WTC11 (cell line): ENCODE measurements at regions not wholly inside any gene's neighbourhood (a gene's known extent, or its start where the extent isn't known, plus 50 kb on each side); places are given as distances from the start of the nearest gene placed in this dataset. TPM values are rescaled to one million over a fixed set of nuclear protein-coding genes. Genes with fewer than 3 reads are reported as not detected.
"Not testable (repeated sequence)": the region's sequence is repeated elsewhere in the genome, so short reads cannot be mapped to it uniquely, and the experiment has no call there.

Source experiments
- ATAC-seq: fragments of 200-7000 bp; cut with Tn5 transposase; 2 replicates; pipeline ENCODE4 v1.10.0; 2021; ENCODE audit warnings: mild to moderate bottlenecking, moderate library complexity
- CTCF ChIA-PET: fragments of 300-600 bp; sonication (Branson Sonifier 250); formaldehyde crosslinking; loops from one replicate; lab custom pipeline; 2021; ENCODE audit warnings: antibody characterized with exemption; lab: Charles Lee
- POLR2A ChIA-PET: fragments of 350-600 bp; sonication (Branson Sonifier 250); formaldehyde crosslinking; loops from one replicate; lab custom pipeline; 2021; ENCODE audit warnings: antibody characterized with exemption; lab: Charles Lee
- DNase-seq: peaks from one replicate; pipeline ENCODE4 v3.0.0; 2021; ENCODE audit warnings: low spot score
- H3K27ac Mint-ChIP-seq: 2 replicates; pipeline ENCODE4 v1.8.0; 2021; ENCODE audit warnings: mixed read lengths
- H3K27me3 Mint-ChIP-seq: 2 replicates; pipeline ENCODE4 v1.8.0; 2021; ENCODE audit warnings: low read depth, mild to moderate bottlenecking, moderate library complexity, mixed read lengths
- H3K36me3 Mint-ChIP-seq: 2 replicates; pipeline ENCODE4 v1.8.0; 2021; ENCODE audit warnings: mixed read lengths
- H3K4me1 Mint-ChIP-seq: 2 replicates; pipeline ENCODE4 v1.8.0; 2022; ENCODE audit warnings: mixed read lengths
- H3K4me3 Mint-ChIP-seq: 2 replicates; pipeline ENCODE4 v1.8.0; 2021; ENCODE audit warnings: mild to moderate bottlenecking, moderate library complexity, mixed read lengths
- H3K9me3 Mint-ChIP-seq: 2 replicates; pipeline ENCODE4 v1.8.0; 2021; ENCODE audit warnings: mixed read lengths
- microRNA-seq: library from miRNA; unstranded; fragments of <30 nt; microRNA quantifications from one replicate; pipeline ENCODE4 v1.2.0, GENCODE V29; 2022; ENCODE audit warnings: borderline number of aligned reads

DNA sequence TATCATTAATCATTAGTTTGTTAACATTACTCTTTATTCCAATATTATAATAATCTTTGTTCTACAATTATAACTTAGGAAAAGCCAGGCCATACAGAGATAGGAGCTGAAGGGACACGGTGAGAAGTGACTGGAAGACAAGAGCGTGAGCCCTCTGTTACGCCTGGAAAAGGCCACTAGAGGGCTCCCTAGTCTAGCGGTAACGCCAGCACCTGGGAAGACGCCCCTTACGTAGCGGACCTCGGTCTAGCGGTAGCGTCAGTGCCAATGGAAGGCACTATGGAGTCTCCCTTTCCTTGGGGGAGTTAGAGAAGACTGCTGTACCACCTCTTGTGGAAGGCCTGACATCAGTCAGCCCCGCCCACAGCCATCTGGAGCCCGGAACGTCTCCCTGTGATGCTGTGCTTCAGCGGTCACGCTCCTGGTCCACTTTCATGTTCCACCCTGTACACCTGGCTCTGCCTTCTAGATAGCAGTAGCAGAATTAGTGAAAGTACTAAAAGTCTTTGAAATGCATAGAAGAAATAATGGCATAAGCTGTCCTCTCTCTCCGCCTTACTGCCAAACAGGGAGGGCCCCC is 55.6 kb upstream of the MTLN start:
- H3K36me3 Mint-ChIP-seq, H3K27ac Mint-ChIP-seq, POLR2A ChIA-PET, H3K27me3 Mint-ChIP-seq, H3K4me3 Mint-ChIP-seq, H3K4me1 Mint-ChIP-seq, DNase-seq, H3K9me3 Mint-ChIP-seq, CTCF ChIA-PET: not testable (repeated sequence)
- ATAC-seq = peak; percentile 99

DNA sequence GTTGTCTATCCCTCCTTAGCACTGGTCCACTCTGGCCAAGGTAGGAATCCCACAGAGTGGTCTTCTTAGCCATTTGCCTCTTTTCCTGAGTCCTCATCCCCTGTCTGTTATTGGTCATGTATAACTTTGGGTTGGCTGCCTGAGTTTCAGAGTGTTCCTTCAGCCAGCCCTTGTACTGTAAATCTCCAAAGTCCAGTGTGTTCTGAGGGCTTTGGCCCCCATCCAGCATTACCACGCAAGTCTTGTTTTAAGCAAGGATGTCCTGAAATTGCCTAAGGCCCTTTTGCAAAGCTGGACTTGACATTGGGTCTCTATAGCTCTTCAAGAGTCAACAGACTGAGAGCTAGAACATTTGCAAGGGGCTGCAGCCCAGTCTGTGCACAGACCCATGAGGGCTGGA is 52.5 kb upstream of the MTLN start:
- H3K9me3 Mint-ChIP-seq, H3K4me3 Mint-ChIP-seq, ATAC-seq, H3K27me3 Mint-ChIP-seq, H3K27ac Mint-ChIP-seq, POLR2A ChIA-PET, CTCF ChIA-PET, DNase-seq, H3K4me1 Mint-ChIP-seq, H3K36me3 Mint-ChIP-seq: not testable (repeated sequence)

DNA sequence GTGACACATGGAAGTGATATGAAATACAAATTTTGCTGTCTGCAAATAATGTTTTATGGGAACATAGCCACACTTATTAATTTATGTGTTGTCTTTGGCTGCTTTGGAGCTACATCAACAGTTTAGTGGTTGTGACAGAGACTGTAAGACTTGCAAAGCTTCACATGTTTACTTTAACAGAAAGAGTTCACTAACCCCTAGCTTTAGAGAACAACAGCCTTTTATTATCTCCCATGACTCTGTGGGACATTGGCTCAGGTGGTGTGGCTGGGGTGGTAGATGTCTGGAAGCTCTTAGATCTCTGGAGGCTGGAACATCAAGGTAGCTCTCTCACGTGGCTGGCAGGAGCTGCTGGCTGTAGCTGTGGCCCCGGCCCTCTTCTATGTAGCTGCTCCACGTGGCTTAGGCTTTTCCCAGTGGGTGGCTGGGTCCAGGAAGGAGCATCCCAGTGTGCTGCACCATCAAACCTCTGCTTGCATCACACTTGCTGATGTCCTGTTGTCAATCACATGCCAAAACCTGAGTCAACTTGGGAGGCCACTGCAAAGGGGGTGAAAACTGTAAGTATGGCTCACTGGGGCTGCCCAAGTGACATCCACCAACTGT is 51.8 kb upstream of the MTLN start:
- POLR2A ChIA-PET, H3K27ac Mint-ChIP-seq, H3K9me3 Mint-ChIP-seq, H3K36me3 Mint-ChIP-seq, H3K4me1 Mint-ChIP-seq, CTCF ChIA-PET, ATAC-seq, H3K4me3 Mint-ChIP-seq, DNase-seq, H3K27me3 Mint-ChIP-seq: not testable (repeated sequence)

DNA sequence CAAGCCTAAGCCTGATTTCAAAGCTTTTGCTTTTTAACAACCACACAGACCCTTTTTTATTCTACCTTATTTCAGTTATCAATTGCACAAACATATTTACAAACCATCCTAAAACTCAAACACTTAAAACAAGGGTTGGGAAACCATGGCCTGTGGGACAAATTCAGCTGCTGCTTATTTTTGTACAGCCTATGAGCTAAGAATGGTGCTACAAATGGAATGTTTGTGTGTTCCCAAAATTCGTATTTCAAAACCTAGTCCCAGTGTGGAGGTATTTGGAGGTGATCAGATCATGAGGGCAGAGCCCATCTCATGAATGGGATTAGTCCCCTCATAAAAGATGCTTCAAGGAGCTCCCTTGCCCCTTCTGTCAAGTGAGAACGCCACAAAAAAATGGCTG is 51.1 kb upstream of the MTLN start:
- POLR2A ChIA-PET, CTCF ChIA-PET, H3K9me3 Mint-ChIP-seq, H3K4me3 Mint-ChIP-seq, DNase-seq, H3K4me1 Mint-ChIP-seq, H3K36me3 Mint-ChIP-seq, H3K27me3 Mint-ChIP-seq, ATAC-seq, H3K27ac Mint-ChIP-seq: not testable (repeated sequence)

Small RNAs in the stretch of these regions (microRNA-seq; reads per million reads assigned to microRNA genes)
- gene MIR4436B2 = not detected
